Activated CD4-positive, alpha-beta T cell treated with anti-CD3 and anti-CD28 coated beads for 36 hours (primary cell): ENCODE measurements at regions not wholly inside any gene's neighbourhood (a gene's known extent, or its start where the extent isn't known, plus 50 kb on each side); places are given as distances from the start of the nearest gene placed in this dataset.

Source experiments
- ATAC-seq: fragments of 200-7000 bp; cut with Tn5 transposase; one replicate; pipeline ENCODE4 v1.10.0; 2021; ENCODE audit warnings: mild to moderate bottlenecking, moderate library complexity
- CTCF ChIA-PET: fragments of 350-600 bp; sonication (Branson Sonifier 250); formaldehyde crosslinking; loops from one replicate; lab custom pipeline; 2021; ENCODE audit warnings: antibody characterized with exemption; lab: Charles Lee
- POLR2A ChIA-PET: fragments of 350-600 bp; sonication (Branson Sonifier 250); formaldehyde crosslinking; loops from one replicate; lab custom pipeline; 2021; ENCODE audit warnings: antibody characterized with exemption, inconsistent platforms; lab: Charles Lee
- DNase-seq: peaks from one replicate; pipeline ENCODE4 v3.0.0-alpha.2; 2020
- H3K27ac Mint-ChIP-seq: one replicate; pipeline ENCODE4 v1.8.0; 2021; ENCODE audit warnings: mixed read lengths
- H3K27me3 Mint-ChIP-seq: one replicate; pipeline ENCODE4 v1.8.0; 2021; ENCODE audit warnings: mixed read lengths
- H3K36me3 Mint-ChIP-seq: one replicate; pipeline ENCODE4 v1.8.0; 2021; ENCODE audit warnings: low read depth, mixed read lengths
- H3K4me1 Mint-ChIP-seq: one replicate; pipeline ENCODE4 v1.8.0; 2021; ENCODE audit warnings: mixed read lengths
- H3K4me3 Mint-ChIP-seq: one replicate; pipeline ENCODE4 v1.8.0; 2021; ENCODE audit warnings: mild to moderate bottlenecking, moderate library complexity, mixed read lengths
- H3K9me3 Mint-ChIP-seq: one replicate; pipeline ENCODE4 v1.8.0; 2021; ENCODE audit warnings: low read depth, mixed read lengths
- intact Hi-C, 2 experiments: fragments of 100-400 bp; cut with DNase I in 1 of 2; cut with micrococcal nuclease in 1 of 2; formaldehyde crosslinking; loops; one replicate each; pipeline versions ENCODE4 v1.14.2 to v1.15.1; 2022 to 2024; cut with DNase I, micrococcal nuclease

DNA sequence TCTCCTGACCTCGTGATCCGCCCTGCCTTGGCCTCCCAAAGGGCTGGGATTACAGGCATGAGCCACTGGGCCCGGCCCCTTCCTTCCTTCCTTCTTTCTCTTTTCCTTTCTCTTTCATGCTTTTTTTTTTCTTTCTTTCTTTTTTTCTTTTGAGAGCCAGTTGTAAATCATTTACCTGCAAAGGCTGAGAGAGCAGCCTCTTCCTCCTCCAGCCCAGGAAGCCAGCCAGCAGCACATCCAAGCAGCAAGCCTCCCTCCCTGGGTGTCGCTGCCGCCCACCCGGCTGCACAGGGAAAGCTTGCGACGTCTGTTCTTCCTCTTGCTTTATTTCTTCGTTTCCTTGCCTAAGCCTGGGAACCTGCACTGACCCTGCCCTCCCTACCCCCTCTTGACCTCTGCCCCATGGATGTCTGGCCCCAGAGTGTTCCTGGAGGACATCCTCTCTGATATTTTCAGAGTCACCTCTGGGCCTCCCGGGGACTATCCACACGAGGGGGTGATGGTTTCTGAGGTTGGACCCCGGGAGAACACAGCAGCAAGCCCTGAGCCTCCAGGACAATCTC is 62.8 kb upstream of the MYL10 start:
- peaks cover 5% of the 10 kb centered on the region for H3K27me3 Mint-ChIP-seq
- ChIA-PET POLR2A (interaction anchor here (0.7 kb wide), 1 partner anchor 270 kb away, joined by 3 read pairs; no protein-coding TSS in a partner anchor), CTCF (no interaction called here)
- no peaks in the 10 kb centered on the region for H3K4me1 Mint-ChIP-seq
- no peak overlapping the region for H3K27ac Mint-ChIP-seq
- no peak overlapping the region for H3K4me3 Mint-ChIP-seq
- ATAC-seq, result no peak
- intact Hi-C loops, result no loop called here
- no peak for DNase-seq
- H3K9me3 Mint-ChIP-seq, result no peaks in the 10 kb centered on the region
- H3K36me3 Mint-ChIP-seq, result no peaks in the 10 kb centered on the region

DNA sequence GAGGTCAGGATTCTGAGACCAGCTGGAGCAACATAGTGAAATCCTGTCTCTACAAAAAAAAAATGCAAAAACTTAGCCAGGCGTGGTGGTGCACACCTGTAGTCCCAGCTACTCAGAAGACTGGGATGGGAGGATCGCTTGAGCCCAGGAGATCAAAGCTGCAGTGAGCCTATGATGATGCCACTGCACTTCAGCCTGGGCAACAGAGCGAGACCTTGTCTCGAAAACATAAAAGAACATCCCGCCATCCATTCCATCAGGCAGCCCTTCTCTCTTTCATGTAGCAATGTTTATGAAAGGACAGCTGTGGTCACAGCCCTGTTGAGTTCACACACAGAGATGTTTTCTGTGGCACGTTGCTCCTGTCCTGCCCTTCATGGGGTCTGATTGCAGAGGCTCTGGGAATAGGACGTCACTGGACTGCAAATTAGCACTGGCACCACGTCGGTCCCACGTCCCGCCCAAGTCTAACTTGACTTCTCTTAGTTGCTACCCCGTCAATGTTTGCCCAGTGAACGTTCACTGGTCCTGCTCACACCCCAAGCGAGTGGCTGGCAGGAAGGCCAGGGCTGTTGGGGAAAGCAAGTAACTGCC is 64.5 kb upstream of the MYL10 start:
- H3K27me3 Mint-ChIP-seq, result peaks cover 2% of the 10 kb centered on the region
- H3K9me3 Mint-ChIP-seq, result no peaks in the 10 kb centered on the region
- DNase-seq (no peak), ATAC-seq (no peak)
- H3K36me3 Mint-ChIP-seq, result no peaks in the 10 kb centered on the region
- H3K4me3 Mint-ChIP-seq, result no peak overlapping the region
- no peaks in the 10 kb centered on the region for H3K4me1 Mint-ChIP-seq
- intact Hi-C loops, result no loop called here
- ChIA-PET CTCF (interaction anchor here (0.6 to 0.7 kb wide), 3 partner anchors 42 to 576 kb away, joined by 3 to 4 read pairs (median 4); no protein-coding TSS in a partner anchor), POLR2A (interaction anchor here (0.6 kb wide), 1 partner anchor 289 kb away, joined by 4 read pairs; no protein-coding TSS in a partner anchor)
- H3K27ac Mint-ChIP-seq, result no peak overlapping the region

DNA sequence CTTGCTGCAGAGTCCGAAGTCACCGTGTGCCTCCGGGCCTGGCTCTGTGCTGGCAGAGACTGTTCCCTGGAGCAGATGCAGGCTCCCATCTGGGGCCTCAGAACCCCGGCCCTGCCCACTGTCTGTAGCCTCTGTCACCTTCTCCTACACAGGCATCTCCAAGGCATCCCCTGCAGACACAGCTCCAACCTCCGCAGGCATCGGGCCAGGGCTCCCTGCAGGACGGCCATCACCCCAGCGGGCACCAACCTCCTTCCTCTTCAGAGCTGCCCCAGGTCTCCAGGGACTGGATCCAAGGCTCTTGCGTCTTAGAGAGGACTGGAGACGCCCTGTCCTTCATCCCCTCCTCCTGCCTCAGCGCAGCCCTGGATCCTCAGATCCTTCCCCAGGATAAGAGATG is 69.9 kb upstream of the MYL10 start:
- intact Hi-C loops, result no loop called here
- no peaks in the 10 kb centered on the region for H3K9me3 Mint-ChIP-seq
- no peak overlapping the region for H3K4me3 Mint-ChIP-seq
- DNase-seq (no peak), ATAC-seq (no peak)
- H3K4me1 Mint-ChIP-seq, result no peaks in the 10 kb centered on the region
- H3K27me3 Mint-ChIP-seq, result no peaks in the 10 kb centered on the region
- no peak overlapping the region for H3K27ac Mint-ChIP-seq
- CTCF ChIA-PET, result interaction anchor here (0.6 kb wide), 1 partner anchor 147 kb away, joined by 3 read pairs; no protein-coding TSS in a partner anchor
- H3K36me3 Mint-ChIP-seq, result no peaks in the 10 kb centered on the region
- POLR2A ChIA-PET, result no interaction called here

DNA sequence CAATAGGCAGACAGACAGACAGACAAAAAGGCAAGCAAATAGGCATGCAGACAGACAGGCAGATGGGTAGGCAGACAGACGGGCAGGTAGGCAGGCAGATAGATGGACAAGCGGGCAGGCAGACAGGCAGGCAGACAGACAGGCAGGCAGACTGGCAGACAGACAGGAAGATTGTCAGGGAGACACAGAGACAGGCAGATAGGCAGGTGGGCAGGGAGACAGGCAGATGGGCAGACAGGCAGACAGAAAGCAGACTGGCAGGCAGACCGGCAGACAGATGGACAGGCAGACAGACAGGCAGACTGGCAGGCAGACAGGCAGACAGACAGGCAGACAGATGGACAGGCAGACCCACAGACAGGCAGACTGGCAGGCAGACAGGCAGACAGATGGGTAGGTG is 70.3 kb upstream of the MYL10 start:
- Mint-ChIP-seq H3K4me1 (no peaks in the 10 kb centered on the region), H3K36me3 (no peaks in the 10 kb centered on the region), H3K9me3 (no peaks in the 10 kb centered on the region), H3K27ac (no peak overlapping the region), H3K27me3 (no peaks in the 10 kb centered on the region), H3K4me3 (no peak overlapping the region)
- intact Hi-C loops, result no loop called here
- no peak for ATAC-seq
- DNase-seq, result no peak
- ChIA-PET POLR2A (no interaction called here), CTCF (no interaction called here)

DNA sequence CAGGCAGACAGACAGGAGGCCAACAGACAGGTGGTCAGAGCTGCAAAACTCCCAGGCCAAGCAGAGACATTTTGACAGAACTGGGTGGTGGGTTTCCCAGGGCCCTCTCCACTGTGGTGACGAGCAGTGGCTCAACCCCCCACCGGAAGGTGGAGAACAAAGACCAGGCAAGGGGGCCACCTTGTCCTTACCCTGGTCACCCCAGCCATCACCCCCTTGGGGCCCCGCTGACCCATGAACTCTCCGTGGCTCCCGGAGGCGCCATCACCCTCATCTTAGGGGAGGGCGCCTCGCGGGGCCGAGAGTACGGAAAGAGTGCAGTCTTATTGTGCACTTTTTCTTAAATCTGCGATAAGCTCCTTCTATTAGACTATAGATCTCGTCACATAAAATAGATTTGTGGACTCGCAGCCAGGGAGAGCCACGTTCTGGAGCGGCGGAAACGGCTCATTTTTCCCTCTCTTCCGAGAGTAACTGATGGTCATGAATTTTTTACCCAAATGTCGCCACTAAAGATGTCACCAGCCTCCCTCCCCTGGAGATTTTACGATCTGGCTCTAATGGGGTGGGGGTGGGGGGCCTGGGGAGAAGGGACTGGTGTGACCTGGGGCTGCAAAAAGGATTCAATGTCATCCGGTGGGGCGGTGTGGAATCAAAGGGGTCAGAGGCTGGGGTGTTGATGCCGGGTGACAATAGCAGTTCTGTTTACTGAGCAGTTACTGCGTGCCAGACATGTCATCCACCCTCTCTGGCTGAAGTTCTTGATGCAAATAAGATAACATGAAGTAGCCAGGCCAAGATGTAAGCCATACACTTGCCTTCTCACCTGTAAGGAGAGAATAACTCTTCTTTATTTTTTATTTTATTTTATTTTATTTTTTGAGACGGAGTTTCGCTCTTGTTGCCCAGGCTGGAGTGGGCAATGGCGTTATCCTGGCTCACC is 71.1 kb upstream of the MYL10 start:
- CTCF ChIA-PET, result interaction anchor here (0.6 kb wide), 1 partner anchor 360 kb away, joined by 3 read pairs; no protein-coding TSS in a partner anchor
- intact Hi-C loops, result no loop called here

DNA sequence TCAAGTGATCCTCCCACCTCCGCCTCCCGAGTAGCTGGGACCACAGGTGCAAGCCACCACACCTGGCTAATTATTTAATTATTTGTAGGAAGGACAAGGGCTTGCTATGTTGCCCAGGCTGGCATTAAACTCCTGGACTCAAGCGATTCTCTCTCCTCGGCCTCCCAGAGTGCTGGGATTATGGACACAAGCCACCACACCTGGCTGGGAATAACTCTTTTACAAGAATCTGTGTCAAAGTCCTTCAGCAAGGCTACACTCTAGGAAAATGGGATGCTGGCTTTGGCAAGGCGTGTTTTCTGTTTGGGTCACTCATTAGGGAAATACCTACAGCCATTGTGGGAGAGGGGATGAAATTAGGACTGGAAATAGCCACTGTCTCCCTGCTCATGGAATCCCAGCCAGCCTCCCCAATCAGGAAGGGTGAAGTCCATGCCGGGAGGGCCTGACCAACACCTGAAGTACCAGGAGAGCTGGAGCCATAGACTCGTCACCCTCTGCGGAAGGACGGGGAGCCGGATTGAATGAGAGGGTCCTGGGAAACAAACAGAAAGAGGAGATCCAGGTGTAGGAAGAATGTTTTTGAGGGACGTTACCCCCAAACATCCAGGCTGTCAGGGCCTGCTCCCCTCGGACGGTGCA is 72.2 kb upstream of the MYL10 start:
- ChIA-PET POLR2A (no interaction called here), CTCF (no interaction called here)
- no peak for ATAC-seq
- Mint-ChIP-seq H3K27me3 (no peaks in the 10 kb centered on the region), H3K36me3 (no peaks in the 10 kb centered on the region), H3K27ac (no peak overlapping the region), H3K4me1 (no peaks in the 10 kb centered on the region), H3K9me3 (no peaks in the 10 kb centered on the region), H3K4me3 (no peak overlapping the region)
- DNase-seq, result no peak
- intact Hi-C loops, result no loop called here

More for the DNA sequence above, 71.1 kb upstream of the MYL10 start:
- POLR2A ChIA-PET, result no interaction called here
- H3K4me3 Mint-ChIP-seq, result no peak overlapping the region
- ATAC-seq, result no peak
- H3K36me3 Mint-ChIP-seq, result no peaks in the 10 kb centered on the region
- DNase-seq, result no peak
- no peaks in the 10 kb centered on the region for H3K9me3 Mint-ChIP-seq
- H3K27ac Mint-ChIP-seq, result no peak overlapping the region
- no peaks in the 10 kb centered on the region for H3K27me3 Mint-ChIP-seq
- no peaks in the 10 kb centered on the region for H3K4me1 Mint-ChIP-seq

GRCh38 chr7:101702362-101702850 is 73.3 kb upstream of the MYL10 start:
- Mint-ChIP-seq H3K27me3 (no peaks in the 10 kb centered on the region), H3K9me3 (no peaks in the 10 kb centered on the region), H3K4me1 (no peaks in the 10 kb centered on the region), H3K27ac (no peak overlapping the region), H3K4me3 (no peak overlapping the region), H3K36me3 (no peaks in the 10 kb centered on the region)
- DNase-seq (no peak), ATAC-seq (no peak)
- intact Hi-C loops, result no loop called here
- ChIA-PET POLR2A (interaction anchor here (0.7 kb wide), 1 partner anchor 148 kb away, joined by 7 read pairs; no protein-coding TSS in a partner anchor), CTCF (no interaction called here)

- POLR2A ChIA-PET, result interaction anchor here (0.6 kb wide), 1 partner anchor 102 kb away, joined by 4 read pairs; no protein-coding TSS in a partner anchor
- no peaks in the 10 kb centered on the region for H3K27me3 Mint-ChIP-seq
- ATAC-seq (no peak), DNase-seq (no peak)
- no peaks in the 10 kb centered on the region for H3K36me3 Mint-ChIP-seq
- intact Hi-C loops, result no loop called here
- no peak overlapping the region for H3K27ac Mint-ChIP-seq
- no peaks in the 10 kb centered on the region for H3K9me3 Mint-ChIP-seq
- no peaks in the 10 kb centered on the region for H3K4me1 Mint-ChIP-seq
- CTCF ChIA-PET, result interaction anchor here (0.7 to 1.0 kb wide), 2 partner anchors 220 to 235 kb away, joined by 3 to 4 read pairs; no protein-coding TSS in a partner anchor
- no peak overlapping the region for H3K4me3 Mint-ChIP-seq
These were observed 76.2 kb upstream of the MYL10 start for GRCh38 chr7:101705331-101705730.

DNA sequence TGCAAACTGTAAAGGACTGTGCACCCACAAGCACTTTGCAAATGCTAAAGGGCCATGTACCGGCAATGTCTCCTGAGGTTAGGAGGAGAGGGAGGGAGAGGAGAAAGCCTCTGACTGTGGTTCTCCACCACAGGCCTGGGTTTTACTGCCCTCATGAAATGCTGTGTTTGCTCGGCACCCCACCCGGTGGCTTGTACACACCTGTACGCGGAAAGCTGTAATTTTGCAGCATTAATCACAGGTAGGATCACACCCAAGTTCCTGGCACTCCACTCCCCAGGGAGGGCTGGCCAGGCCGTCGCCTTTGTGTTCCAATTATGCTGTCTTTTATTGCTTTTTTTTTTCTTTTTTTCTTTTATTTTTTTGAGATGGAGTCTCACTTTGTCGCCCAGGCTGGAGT is 78.5 kb upstream of the MYL10 start:
- ATAC-seq (no peak), DNase-seq (no peak)
- Mint-ChIP-seq H3K4me3 (no peak overlapping the region), H3K36me3 (no peaks in the 10 kb centered on the region), H3K27ac (no peak overlapping the region), H3K4me1 (no peaks in the 10 kb centered on the region), H3K9me3 (no peaks in the 10 kb centered on the region), H3K27me3 (no peaks in the 10 kb centered on the region)
- CTCF ChIA-PET, result no interaction called here
- intact Hi-C loops, result no loop called here
- POLR2A ChIA-PET, result no interaction called here

DNA sequence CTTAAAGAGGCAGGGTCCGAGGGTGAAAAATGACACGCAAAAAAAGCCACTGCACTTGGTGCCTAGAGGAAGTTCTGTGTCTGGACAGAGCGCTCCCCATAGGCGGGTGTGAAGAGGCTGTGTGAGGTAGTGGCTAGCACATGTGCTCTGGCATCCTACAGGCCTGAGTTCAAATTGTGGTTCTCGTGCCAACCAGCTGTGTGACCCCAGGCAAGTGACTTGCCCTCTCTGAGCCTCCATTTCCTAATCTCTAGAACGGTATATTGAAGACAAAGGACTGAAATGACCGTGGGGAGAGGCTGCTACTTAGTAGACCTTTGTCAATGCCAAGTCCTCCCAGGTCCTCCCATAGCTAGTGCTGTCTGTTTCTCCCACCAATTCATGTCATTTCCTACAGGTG is 79.1 kb upstream of the MYL10 start:
- H3K4me1 Mint-ChIP-seq, result no peaks in the 10 kb centered on the region
- no peak for ATAC-seq
- no peaks in the 10 kb centered on the region for H3K36me3 Mint-ChIP-seq
- no peak overlapping the region for H3K4me3 Mint-ChIP-seq
- no peak overlapping the region for H3K27ac Mint-ChIP-seq
- ChIA-PET POLR2A (no interaction called here), CTCF (interaction anchor here (0.7 kb wide), 1 partner anchor 279 kb away, joined by 3 read pairs; no protein-coding TSS in a partner anchor)
- intact Hi-C loops, result no loop called here
- no peak for DNase-seq
- no peaks in the 10 kb centered on the region for H3K27me3 Mint-ChIP-seq
- no peaks in the 10 kb centered on the region for H3K9me3 Mint-ChIP-seq

DNA sequence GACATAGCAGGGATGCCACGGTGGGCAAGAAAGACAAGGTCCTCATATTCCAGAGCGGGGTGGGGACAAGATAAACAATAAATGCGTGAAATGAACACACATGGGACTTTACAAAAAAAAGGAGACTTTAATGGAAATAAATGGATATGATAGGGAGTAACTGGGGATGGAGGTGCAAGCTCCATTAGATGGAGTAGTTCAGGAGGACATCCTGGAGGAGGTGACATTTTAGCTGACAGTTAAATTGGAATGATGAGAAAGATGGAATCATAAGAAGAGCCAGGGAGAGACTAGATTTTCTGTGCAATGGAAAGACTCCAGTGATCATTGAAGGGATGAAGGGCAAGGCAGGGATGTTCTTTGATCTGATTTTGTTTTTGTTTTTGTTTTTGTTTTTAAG is 83.6 kb upstream of the MYL10 start:
- intact Hi-C loops, result no loop called here
- Mint-ChIP-seq H3K4me1 (no peaks in the 10 kb centered on the region), H3K36me3 (no peaks in the 10 kb centered on the region), H3K27me3 (no peaks in the 10 kb centered on the region), H3K4me3 (no peak overlapping the region), H3K27ac (no peak overlapping the region), H3K9me3 (no peaks in the 10 kb centered on the region)
- DNase-seq (no peak), ATAC-seq (no peak)
- ChIA-PET POLR2A (no interaction called here), CTCF (interaction anchor here (0.7 kb wide), 1 partner anchor 154 kb away, joined by 3 read pairs; no protein-coding TSS in a partner anchor)
